Choroid plexus epithelial cell (primary cell): ENCODE measurements at regions not wholly inside any gene's neighbourhood (a gene's known extent, or its start where the extent isn't known, plus 50 kb on each side); places are given as distances from the start of the nearest gene placed in this dataset.
A peak's percentile ranks its signal among the peaks of the same experiment; 100 is the strongest.
"Not testable (repeated sequence)": the region's sequence is repeated elsewhere in the genome, so short reads cannot be mapped to it uniquely, and the experiment has no call there.

ENCODE experiments used
- DNase-seq: peaks from one replicate; pipeline ENCODE4 v3.0.0-alpha.2; 2010; ENCODE audit warnings: low read depth
- H3K4me3 ChIP-seq: 2 replicates; pipeline ENCODE4 v1.5.1; 2011; ENCODE audit warnings: low read depth, mild to moderate bottlenecking, control low read depth, low read length, moderate library complexity
- CTCF ChIP-seq: conservative IDR thresholded peaks from 2 replicates; pipeline ENCODE4 v1.5.1; 2011; ENCODE audit warnings: low read depth, mild to moderate bottlenecking, control low read depth, inconsistent platforms, low read length, moderate library complexity

- DNase-seq: no peak
- H3K4me3 ChIP-seq: no peak overlapping the region
- no peak for TF ChIP-seq CTCF
These were observed 167.2 kb downstream of the HMHB1 start for GRCh38 chr5:143979044-143979690.

GRCh38 chr5:143980506-143980905 is 168.5 kb downstream of the HMHB1 start:
- no peak for TF ChIP-seq CTCF

DNA sequence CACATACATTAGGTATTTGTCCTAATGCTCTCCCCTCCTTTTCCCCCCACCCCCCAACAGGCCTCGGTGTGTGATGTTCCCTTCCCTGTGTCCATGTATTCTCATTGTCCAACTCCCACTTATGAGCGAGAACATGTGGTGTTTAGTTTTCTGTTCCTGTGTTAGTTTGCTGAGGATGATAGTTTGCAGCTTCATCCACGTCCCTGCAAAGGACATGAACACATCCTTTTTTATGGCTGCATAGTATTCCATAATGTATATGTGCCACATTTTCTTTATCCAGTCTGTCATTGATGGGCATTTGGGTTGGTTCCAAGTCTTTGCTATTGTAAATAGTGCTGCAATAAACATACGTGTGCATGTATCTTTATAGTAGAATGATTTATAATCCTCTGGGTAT is 171.0 kb downstream of the HMHB1 start:
- H3K4me3 ChIP-seq, DNase-seq: not testable (repeated sequence)

More at GRCh38 chr5:143980506-143980905, 168.5 kb downstream of the HMHB1 start:
- H3K4me3 ChIP-seq: no peak overlapping the region
- DNase-seq: no peak

GRCh38 chr5:143985832-143986515 is 174.0 kb downstream of the HMHB1 start:
- no peak for TF ChIP-seq CTCF
- peak; percentile 62 for DNase-seq
- H3K4me3 ChIP-seq: no peak overlapping the region

DNA sequence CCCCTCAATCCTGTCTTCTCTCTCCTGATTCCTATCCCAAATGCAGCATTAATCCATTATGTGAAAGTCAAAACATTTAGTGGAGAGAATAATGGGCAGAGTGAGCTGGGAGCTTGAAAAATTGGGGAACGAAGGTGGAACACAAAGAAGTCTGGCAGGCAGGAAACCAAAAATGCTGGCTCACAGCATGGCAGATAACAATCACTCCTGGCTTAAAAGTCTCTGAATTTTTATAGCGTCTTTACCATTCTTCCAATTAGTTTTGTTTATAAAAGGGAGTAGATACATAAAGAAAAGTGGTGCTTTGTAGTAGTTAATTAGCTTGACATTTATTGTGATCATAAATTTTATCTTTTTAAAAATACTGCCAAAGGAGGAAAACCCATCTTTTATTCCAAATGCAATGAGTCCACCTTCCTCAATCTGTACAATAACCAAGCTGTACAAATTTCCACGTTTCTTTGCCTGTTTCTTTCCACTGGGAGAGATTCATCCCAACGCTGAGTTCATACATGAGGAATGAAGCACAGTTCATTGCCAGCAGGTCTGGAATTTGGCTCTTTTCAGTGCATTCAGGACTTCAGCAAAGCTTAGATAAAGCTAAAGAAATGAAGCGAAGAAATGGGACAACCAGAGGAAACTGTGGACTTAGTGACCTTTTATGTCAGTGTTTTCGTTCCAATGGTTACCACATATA is 174.7 kb downstream of the HMHB1 start:
- no peak overlapping the region for H3K4me3 ChIP-seq
- TF ChIP-seq CTCF: no peak
- peak; percentile 53 for DNase-seq

- DNase-seq: no peak
- H3K4me3 ChIP-seq: no peak overlapping the region
- TF ChIP-seq CTCF: no peak
These were observed 175.3 kb downstream of the HMHB1 start for GRCh38 chr5:143987264-143987663.

- TF ChIP-seq CTCF: no peak
- DNase-seq: no peak
- H3K4me3 ChIP-seq: no peak overlapping the region
These were observed 176.0 kb downstream of the HMHB1 start for GRCh38 chr5:143987751-143988560.
